Hepatocyte (in vitro differentiated cells): ENCODE measurements at regions not wholly inside any gene's neighbourhood (a gene's known extent, or its start where the extent isn't known, plus 50 kb on each side); places are given as distances from the start of the nearest gene placed in this dataset.

Experiments
- CTCF ChIP-seq: fragments of 200-600 bp; sonication (generic); IDR thresholded peaks from 2 replicates; pipeline ENCODE4 v1.5.1; 2016; ENCODE audit warnings: antibody characterized with exemption, mild to moderate bottlenecking; ENCODE audit not compliant: poor library complexity
- EZH2 ChIP-seq: fragments of 200-600 bp; sonication (generic); IDR thresholded peaks from 2 replicates; pipeline ENCODE4 v1.6.1; 2016; ENCODE audit warnings: antibody characterized with exemption, mild to moderate bottlenecking, borderline replicate concordance

- no peak for TF ChIP-seq CTCF
- TF ChIP-seq EZH2 = no peak
Measured at GRCh38 chr3:78253860-78254259, 1214.0 kb downstream of the ROBO2 start.
